Neuron (in vitro differentiated cells): ENCODE measurements at regions not wholly inside any gene's neighbourhood (a gene's known extent, or its start where the extent isn't known, plus 50 kb on each side); places are given as distances from the start of the nearest gene placed in this dataset.

ENCODE experiments used
- H2AFZ ChIP-seq: one replicate; pipeline ENCODE4 v1.6.1; 2013; ENCODE audit warnings: low read depth, mild to moderate bottlenecking, inconsistent platforms, low read length, moderate library complexity
- H3K27me3 ChIP-seq: one replicate; pipeline ENCODE4 v1.6.1; 2013; ENCODE audit warnings: low read length; ENCODE audit not compliant: insufficient read depth
- H3K36me3 ChIP-seq: one replicate; pipeline ENCODE4 v1.6.1; 2013; ENCODE audit warnings: low read length; ENCODE audit not compliant: insufficient read depth
- H3K4me1 ChIP-seq: one replicate; pipeline ENCODE4 v1.6.1; 2013; ENCODE audit warnings: low read length; ENCODE audit not compliant: insufficient read depth
- H3K4me3 ChIP-seq: 2 replicates; pipeline ENCODE4 v1.5.1; 2013; ENCODE audit warnings: mild to moderate bottlenecking, low read length, moderate library complexity
- H3K9me3 ChIP-seq: one replicate; pipeline ENCODE4 v1.6.1; 2013; ENCODE audit warnings: low read length

DNA sequence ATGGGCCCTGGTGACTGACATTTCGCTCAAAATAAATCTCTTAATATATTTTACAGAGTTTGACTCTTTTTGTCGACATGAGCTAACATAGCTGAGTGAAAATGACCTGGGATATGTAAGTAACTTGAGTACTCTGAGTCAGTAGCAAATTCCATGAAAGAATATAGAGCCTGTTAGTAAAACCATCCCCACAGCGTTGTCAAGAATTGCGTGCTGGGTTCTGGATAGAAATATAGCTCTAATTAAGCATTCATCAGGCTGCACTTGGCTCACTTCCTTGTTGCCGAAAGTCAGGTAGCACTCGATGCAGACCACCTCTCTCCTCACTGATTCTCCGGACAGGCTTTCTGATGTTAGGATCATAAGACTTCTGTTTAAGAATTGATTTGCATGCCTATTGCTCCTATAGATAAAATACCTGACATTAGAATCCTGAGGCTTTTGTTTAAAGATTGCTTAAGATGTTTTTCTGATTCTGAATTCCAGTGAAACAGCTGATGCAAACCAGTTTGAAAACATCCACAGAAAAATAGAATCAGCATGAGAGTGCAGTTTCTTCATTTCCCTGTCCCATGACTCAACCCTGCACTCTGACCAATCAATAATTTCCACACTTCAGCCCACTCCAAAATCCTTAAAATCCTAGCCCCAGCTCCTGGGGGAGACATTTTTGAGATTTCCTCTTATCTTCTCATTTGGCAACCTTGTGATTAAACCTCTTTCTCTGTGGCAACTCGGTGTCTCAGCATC is 310.6 kb downstream of the DIRAS2 start:
- peaks cover 14% of the 10 kb centered on the region for H3K4me1 ChIP-seq
- no peaks in the 10 kb centered on the region for H3K27me3 ChIP-seq
- H3K4me3 ChIP-seq: no peak overlapping the region
- no peaks in the 10 kb centered on the region for H3K36me3 ChIP-seq
- no peak overlapping the region for H2AFZ ChIP-seq
- H3K9me3 ChIP-seq: no peaks in the 10 kb centered on the region

DNA sequence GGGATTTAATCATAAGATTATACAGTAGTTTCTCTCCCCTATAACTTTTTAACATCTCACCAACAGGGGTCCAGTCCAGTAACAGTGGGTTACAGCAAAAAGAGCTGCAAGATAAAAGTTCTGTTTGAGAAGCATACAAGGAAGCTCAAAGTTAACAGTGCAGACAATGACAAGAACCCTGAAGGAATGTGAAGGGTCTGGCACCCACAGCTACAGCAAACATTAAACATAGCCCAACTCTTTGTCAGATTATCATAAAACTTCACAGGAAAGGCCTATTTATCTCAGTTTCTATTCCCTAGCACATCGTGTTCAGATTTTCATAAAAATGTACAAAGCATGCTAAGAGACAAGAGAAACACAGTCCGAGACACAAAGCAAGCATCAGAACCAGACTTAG is 309.4 kb downstream of the DIRAS2 start:
- Histone ChIP-seq H3K36me3 (no peaks in the 10 kb centered on the region), H3K4me1 (peaks cover 14% of the 10 kb centered on the region), H3K4me3 (no peak overlapping the region), H2AFZ (no peak overlapping the region), H3K9me3 (no peaks in the 10 kb centered on the region), H3K27me3 (no peaks in the 10 kb centered on the region)

DNA sequence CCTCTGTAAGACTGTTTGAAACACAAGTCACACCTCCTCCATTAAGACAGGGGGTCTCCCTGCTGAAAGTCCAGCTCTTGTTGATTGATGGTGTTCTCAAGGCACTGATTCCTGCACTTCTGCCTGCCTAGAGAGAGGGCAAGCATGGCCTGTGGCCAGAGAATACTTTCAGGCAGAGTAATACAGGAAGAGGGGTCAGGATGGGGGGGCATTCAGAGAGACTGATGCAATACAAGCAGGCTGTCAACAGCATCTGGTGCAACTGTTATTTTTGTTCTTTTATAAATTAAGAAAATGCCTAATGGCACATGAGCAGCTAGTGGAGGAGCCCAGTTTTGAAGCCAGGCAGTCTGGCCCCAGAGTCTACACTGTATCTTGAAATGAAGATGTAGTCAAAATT is 302.2 kb downstream of the DIRAS2 start:
- peaks cover 19% of the 10 kb centered on the region for H3K4me1 ChIP-seq
- H2AFZ ChIP-seq: no peak overlapping the region
- no peaks in the 10 kb centered on the region for H3K36me3 ChIP-seq
- H3K27me3 ChIP-seq: no peaks in the 10 kb centered on the region
- no peak overlapping the region for H3K4me3 ChIP-seq
- H3K9me3 ChIP-seq: no peaks in the 10 kb centered on the region

DNA sequence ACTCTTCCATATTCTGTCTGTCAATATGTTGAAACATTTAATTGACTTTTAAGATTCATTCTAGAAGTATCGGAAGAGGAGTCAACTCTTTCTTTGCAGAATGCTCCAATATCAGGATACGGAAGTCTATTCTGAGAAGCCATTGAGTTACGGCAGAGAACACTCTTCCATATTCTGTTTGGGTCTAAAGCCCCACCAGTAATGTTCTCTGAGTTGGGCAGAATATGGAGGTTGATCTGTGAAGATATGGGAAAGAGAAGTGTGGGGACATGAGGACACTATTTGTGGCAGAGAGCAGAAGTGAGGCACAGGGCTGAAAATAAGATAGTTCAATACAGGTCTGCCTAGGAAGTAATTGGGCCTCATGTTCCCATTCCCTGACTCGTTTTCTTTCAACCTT is 300.0 kb downstream of the DIRAS2 start:
- Histone ChIP-seq H2AFZ (no peak overlapping the region), H3K27me3 (no peaks in the 10 kb centered on the region), H3K4me3 (no peak overlapping the region), H3K4me1 (peaks cover 19% of the 10 kb centered on the region), H3K36me3 (no peaks in the 10 kb centered on the region), H3K9me3 (no peaks in the 10 kb centered on the region)

GRCh38 chr9:90343366-90343765 is 299.3 kb downstream of the DIRAS2 start:
- H3K9me3 ChIP-seq: no peaks in the 10 kb centered on the region
- H3K27me3 ChIP-seq: no peaks in the 10 kb centered on the region
- no peaks in the 10 kb centered on the region for H3K36me3 ChIP-seq
- H2AFZ ChIP-seq: no peak overlapping the region
- peaks cover 19% of the 10 kb centered on the region for H3K4me1 ChIP-seq
- H3K4me3 ChIP-seq: no peak overlapping the region

DNA sequence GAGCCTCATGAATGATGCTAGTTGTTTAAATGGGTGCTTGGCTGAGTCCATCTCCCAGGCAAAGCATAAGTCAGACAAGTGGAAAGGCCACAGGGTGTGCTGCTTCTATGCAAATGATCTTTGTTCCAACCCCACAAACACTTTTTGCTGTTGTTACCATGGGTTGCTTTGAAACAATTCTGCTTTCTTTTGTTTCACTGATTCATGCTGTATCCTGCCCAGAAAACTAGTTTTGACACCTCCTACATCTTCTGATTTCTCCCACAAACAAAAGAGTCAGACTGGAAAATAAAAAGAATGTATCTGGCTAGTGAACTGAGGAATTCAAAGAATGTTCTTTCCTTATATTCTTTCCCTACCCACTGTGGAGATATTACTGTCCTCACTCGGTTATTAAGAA is 298.6 kb downstream of the DIRAS2 start:
- H3K27me3 ChIP-seq: no peaks in the 10 kb centered on the region
- H3K9me3 ChIP-seq: no peaks in the 10 kb centered on the region
- peaks cover 19% of the 10 kb centered on the region for H3K4me1 ChIP-seq
- no peak overlapping the region for H2AFZ ChIP-seq
- H3K4me3 ChIP-seq: no peak overlapping the region
- no peaks in the 10 kb centered on the region for H3K36me3 ChIP-seq

- Histone ChIP-seq H3K36me3 (no peaks in the 10 kb centered on the region), H3K9me3 (peaks cover 3% of the 10 kb centered on the region), H3K27me3 (no peaks in the 10 kb centered on the region), H3K4me1 (peaks cover 4% of the 10 kb centered on the region), H3K4me3 (no peak overlapping the region), H2AFZ (no peak overlapping the region)
These were observed 277.0 kb downstream of the DIRAS2 start for GRCh38 chr9:90365666-90366065.

DNA sequence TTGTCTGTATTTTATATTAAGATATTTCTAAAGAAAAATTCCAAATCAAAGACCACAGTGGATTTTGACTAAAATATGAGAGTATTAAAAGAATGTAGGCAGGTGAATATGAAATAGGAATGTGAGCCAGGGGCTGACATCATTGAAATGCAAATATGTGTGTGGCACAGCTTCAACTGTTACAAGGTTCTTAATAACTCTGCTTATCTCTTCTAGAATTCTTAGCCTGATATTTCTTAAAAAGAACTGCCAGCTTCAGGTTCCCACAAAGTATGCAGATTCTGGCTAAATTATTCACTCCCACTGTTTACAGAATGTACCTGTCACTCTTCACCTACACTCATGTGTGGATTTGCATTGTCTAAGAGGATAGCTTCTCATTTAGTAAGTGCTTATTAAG is 274.4 kb downstream of the DIRAS2 start:
- Histone ChIP-seq H3K9me3 (no peaks in the 10 kb centered on the region), H2AFZ (no peak overlapping the region), H3K4me1 (peaks cover 4% of the 10 kb centered on the region), H3K4me3 (no peak overlapping the region), H3K27me3 (no peaks in the 10 kb centered on the region), H3K36me3 (no peaks in the 10 kb centered on the region)

GRCh38 chr9:90368928-90369327 is 273.7 kb downstream of the DIRAS2 start:
- H3K36me3 ChIP-seq: no peaks in the 10 kb centered on the region
- no peak overlapping the region for H3K4me3 ChIP-seq
- H3K9me3 ChIP-seq: no peaks in the 10 kb centered on the region
- H3K4me1 ChIP-seq: peaks cover 4% of the 10 kb centered on the region
- no peaks in the 10 kb centered on the region for H3K27me3 ChIP-seq
- H2AFZ ChIP-seq: no peak overlapping the region

GRCh38 chr9:90379771-90380170 is 262.9 kb downstream of the DIRAS2 start:
- Histone ChIP-seq H3K36me3 (no peaks in the 10 kb centered on the region), H3K9me3 (no peaks in the 10 kb centered on the region), H3K4me3 (no peak overlapping the region), H3K4me1 (peaks cover 11% of the 10 kb centered on the region), H2AFZ (no peak overlapping the region), H3K27me3 (no peaks in the 10 kb centered on the region)

GRCh38 chr9:90385146-90385545 is 257.5 kb downstream of the DIRAS2 start:
- Histone ChIP-seq H3K4me3 (no peak overlapping the region), H3K4me1 (peaks cover 2% of the 10 kb centered on the region), H3K36me3 (no peaks in the 10 kb centered on the region), H3K9me3 (no peaks in the 10 kb centered on the region), H2AFZ (no peak overlapping the region), H3K27me3 (no peaks in the 10 kb centered on the region)

GRCh38 chr9:90393365-90394152 is 249.1 kb downstream of the DIRAS2 start:
- H3K27me3 ChIP-seq: no peaks in the 10 kb centered on the region
- H2AFZ ChIP-seq: no peak overlapping the region
- H3K4me3 ChIP-seq: no peak overlapping the region
- H3K4me1 ChIP-seq: no peaks in the 10 kb centered on the region
- H3K36me3 ChIP-seq: no peaks in the 10 kb centered on the region
- no peaks in the 10 kb centered on the region for H3K9me3 ChIP-seq

GRCh38 chr9:90394871-90395270 is 247.8 kb downstream of the DIRAS2 start:
- no peaks in the 10 kb centered on the region for H3K27me3 ChIP-seq
- no peak overlapping the region for H2AFZ ChIP-seq
- H3K4me3 ChIP-seq: no peak overlapping the region
- H3K9me3 ChIP-seq: no peaks in the 10 kb centered on the region
- H3K4me1 ChIP-seq: no peaks in the 10 kb centered on the region
- no peaks in the 10 kb centered on the region for H3K36me3 ChIP-seq
